Esophagus muscularis mucosa (tissue), 4 donors: ENCODE measurements at regions not wholly inside any gene's neighbourhood (a gene's known extent, or its start where the extent isn't known, plus 50 kb on each side); places are given as distances from the start of the nearest gene placed in this dataset.

Experiments
- EP300 ChIP-seq: sonication (generic); formaldehyde crosslinking; IDR thresholded peaks from one replicate; pipeline ENCODE4 v1.6.1; 2017; ENCODE audit warnings: antibody characterized with exemption
- POLR2A ChIP-seq: fragments of 450-650 bp; IDR thresholded peaks from one replicate; pipeline ENCODE4 v1.6.1; 2017; ENCODE audit warnings: antibody characterized with exemption, moderate library complexity, mild to moderate bottlenecking, low read depth
- POLR2AphosphoS5 ChIP-seq, 2 donors: sonication (generic); formaldehyde crosslinking; IDR thresholded peaks; one replicate each; pipeline ENCODE4 v1.6.1; 2017; ENCODE audit warnings: antibody characterized with exemption in 2 of 2
- TF ChIP-seq, protein P1 (sequence below), 3 experiments: fragments of 200-600 bp in 2 of 3; fragments of 450-650 bp in 1 of 3; sonication (generic) in 2 of 3; IDR thresholded peaks; one replicate each; pipeline ENCODE4 v1.5.1; 2017 to 2019; ENCODE audit warnings: antibody characterized with exemption in 3 of 3, mild to moderate bottlenecking in 2 of 3, moderate library complexity in 1 of 3

- TF ChIP-seq, protein P1, sequence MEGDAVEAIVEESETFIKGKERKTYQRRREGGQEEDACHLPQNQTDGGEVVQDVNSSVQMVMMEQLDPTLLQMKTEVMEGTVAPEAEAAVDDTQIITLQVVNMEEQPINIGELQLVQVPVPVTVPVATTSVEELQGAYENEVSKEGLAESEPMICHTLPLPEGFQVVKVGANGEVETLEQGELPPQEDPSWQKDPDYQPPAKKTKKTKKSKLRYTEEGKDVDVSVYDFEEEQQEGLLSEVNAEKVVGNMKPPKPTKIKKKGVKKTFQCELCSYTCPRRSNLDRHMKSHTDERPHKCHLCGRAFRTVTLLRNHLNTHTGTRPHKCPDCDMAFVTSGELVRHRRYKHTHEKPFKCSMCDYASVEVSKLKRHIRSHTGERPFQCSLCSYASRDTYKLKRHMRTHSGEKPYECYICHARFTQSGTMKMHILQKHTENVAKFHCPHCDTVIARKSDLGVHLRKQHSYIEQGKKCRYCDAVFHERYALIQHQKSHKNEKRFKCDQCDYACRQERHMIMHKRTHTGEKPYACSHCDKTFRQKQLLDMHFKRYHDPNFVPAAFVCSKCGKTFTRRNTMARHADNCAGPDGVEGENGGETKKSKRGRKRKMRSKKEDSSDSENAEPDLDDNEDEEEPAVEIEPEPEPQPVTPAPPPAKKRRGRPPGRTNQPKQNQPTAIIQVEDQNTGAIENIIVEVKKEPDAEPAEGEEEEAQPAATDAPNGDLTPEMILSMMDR (IDR thresholded peaks at IDR 0.05): no peak
- TF ChIP-seq EP300 (no peak), POLR2AphosphoS5 (IDR thresholded peaks at IDR 0.05) (no peak), POLR2A (no peak)
Observed at GRCh38 chr6:145009711-145010110, 724.6 kb downstream of the UTRN start.
